Activated CD4-positive, alpha-beta memory T cell treated with anti-CD3 and anti-CD28 coated beads, Interleukin-2, amount 10 ng/mL, durations not matched to agents 7 days and 5 days (primary cell): ENCODE measurements at regions not wholly inside any gene's neighbourhood (a gene's known extent, or its start where the extent isn't known, plus 50 kb on each side); places are given as distances from the start of the nearest gene placed in this dataset.

ENCODE experiments used
- CTCF ChIA-PET: fragments of 350-600 bp; sonication (Branson Sonifier 250); formaldehyde crosslinking; loops from one replicate; lab custom pipeline; 2021; ENCODE audit warnings: antibody characterized with exemption, inconsistent platforms; lab: Charles Lee
- POLR2A ChIA-PET: fragments of 350-600 bp; sonication (Branson Sonifier 250); formaldehyde crosslinking; loops from one replicate; lab custom pipeline; 2021; ENCODE audit warnings: antibody characterized with exemption; lab: Charles Lee
- DNase-seq: peaks from one replicate; pipeline ENCODE4 v3.0.0-alpha.2; 2020
- H3K27ac Mint-ChIP-seq: one replicate; pipeline ENCODE4 v1.8.0; 2021; ENCODE audit warnings: mild to moderate bottlenecking, mixed read lengths
- H3K27me3 Mint-ChIP-seq: one replicate; pipeline ENCODE4 v1.8.0; 2021; ENCODE audit warnings: mixed read lengths
- H3K36me3 Mint-ChIP-seq: one replicate; pipeline ENCODE4 v1.8.0; 2021; ENCODE audit warnings: low read depth, mixed read lengths
- H3K4me1 Mint-ChIP-seq: one replicate; pipeline ENCODE4 v1.8.0; 2021; ENCODE audit warnings: mixed read lengths
- H3K4me3 Mint-ChIP-seq: one replicate; pipeline ENCODE4 v1.8.0; 2021; ENCODE audit warnings: mild to moderate bottlenecking, mixed read lengths
- H3K9me3 Mint-ChIP-seq: one replicate; pipeline ENCODE4 v1.8.0; 2021; ENCODE audit warnings: mixed read lengths

DNA sequence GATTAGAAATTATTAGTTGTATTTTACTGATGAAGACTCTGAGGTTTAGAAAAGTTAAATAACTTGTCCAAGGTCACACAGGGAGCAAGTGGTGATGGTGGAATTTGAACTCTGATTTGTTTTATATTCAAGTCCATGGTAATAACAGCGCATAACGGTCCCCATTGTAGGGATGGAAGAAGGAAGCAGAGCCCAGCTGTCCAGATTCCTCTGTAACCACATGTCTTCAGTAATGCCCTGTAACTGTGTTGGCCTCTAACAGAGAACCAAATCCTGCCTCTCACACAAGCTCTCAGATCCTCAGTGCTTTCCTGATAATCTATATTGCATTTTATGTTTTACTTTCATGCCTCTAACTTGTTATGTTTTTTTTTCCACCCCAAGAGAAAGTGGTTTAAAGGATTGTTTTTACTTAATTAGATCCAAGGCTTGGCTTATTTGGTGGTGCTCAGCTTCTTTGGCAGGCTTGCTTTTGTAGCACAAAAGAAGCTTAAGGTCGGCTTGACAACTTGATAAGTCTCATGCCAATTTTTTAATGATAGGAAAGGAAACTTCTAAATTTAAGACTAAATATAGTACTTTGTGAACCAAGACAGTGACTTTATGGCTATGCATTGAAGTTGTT lies 105.1 kb upstream of the SEL1L start:
- H3K27me3 Mint-ChIP-seq: no peaks in the 10 kb centered on the region
- H3K27ac Mint-ChIP-seq: no peak overlapping the region
- DNase-seq: no peak
- no peaks in the 10 kb centered on the region for H3K4me1 Mint-ChIP-seq
- H3K4me3 Mint-ChIP-seq: no peak overlapping the region
- H3K36me3 Mint-ChIP-seq: no peaks in the 10 kb centered on the region
- no peaks in the 10 kb centered on the region for H3K9me3 Mint-ChIP-seq
- POLR2A ChIA-PET: no interaction called here
- CTCF ChIA-PET: no interaction called here

DNA sequence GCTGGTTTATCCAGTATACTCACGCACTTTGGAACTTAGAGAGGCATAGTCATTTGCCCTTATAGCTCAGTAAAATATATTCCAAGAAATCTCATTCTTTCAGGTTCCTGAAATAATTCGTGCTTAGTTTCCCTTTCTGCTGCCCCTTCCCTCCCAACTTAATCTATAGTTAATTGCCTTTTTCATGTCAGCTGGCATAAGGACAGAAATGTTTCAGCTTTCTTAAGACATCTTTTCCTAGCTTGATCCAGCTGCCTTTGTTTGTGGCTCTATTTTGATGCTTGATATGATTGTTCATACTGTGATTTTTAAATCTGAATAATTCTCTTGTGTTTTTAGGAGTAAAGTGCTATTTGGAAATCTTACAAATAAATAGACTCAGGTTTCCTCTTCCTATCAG lies 120.0 kb upstream of the SEL1L start:
- no peaks in the 10 kb centered on the region for H3K36me3 Mint-ChIP-seq
- CTCF ChIA-PET: no interaction called here

DNA sequence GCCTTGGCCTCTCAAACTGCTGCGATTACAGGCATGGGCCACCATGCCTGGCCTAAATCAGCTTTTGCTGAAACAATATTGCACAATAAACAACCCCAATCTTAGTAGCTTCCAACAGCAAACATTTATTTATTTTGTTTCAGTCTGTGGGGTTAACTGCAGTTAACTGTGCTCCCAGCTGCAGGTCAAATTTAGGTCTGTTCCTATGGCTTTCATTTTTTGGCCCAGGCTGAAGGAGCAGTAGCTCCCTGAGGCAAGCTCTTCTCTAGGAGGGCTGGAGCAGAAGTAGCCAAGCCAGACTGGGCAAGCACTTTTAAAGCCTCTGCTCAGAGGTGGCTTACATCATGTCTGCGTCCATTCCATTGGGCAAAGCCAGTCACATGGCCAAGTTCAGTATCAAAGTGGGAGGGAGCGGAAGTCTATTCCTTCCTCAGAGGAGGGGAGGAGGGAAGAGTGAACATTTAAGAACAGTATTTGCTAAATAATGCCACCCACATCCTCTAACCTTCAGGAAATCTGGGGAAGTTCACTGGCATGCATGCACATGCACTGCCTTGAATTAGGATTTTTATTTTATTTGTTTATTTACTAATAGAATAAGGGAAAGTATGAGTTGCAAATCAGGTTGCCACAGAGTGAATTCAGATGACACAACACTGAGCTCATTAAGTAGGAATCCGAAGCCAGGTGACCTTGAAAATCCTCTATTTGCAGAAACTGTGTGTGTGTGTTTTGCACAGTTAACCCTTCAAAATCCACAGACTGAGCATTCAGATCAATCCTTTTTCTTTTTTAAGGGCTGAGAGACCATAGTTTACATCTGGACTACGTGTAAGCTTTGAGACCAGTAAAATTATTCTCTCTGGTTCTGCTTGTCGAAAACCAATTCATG lies 122.0 kb upstream of the SEL1L start:
- no peak overlapping the region for H3K27ac Mint-ChIP-seq
- POLR2A ChIA-PET: no interaction called here
- peaks cover 2% of the 10 kb centered on the region for H3K27me3 Mint-ChIP-seq
- no peak for DNase-seq
- no peak overlapping the region for H3K4me3 Mint-ChIP-seq
- no peaks in the 10 kb centered on the region for H3K4me1 Mint-ChIP-seq
- no peaks in the 10 kb centered on the region for H3K36me3 Mint-ChIP-seq
- H3K9me3 Mint-ChIP-seq: peaks cover 3% of the 10 kb centered on the region
- CTCF ChIA-PET: no interaction called here

More for the DNA sequence above, 120.0 kb upstream of the SEL1L start:
- POLR2A ChIA-PET: no interaction called here
- Mint-ChIP-seq H3K4me1 (no peaks in the 10 kb centered on the region), H3K27me3 (peaks cover 2% of the 10 kb centered on the region), H3K27ac (no peak overlapping the region), H3K4me3 (no peak overlapping the region), H3K9me3 (peaks cover 5% of the 10 kb centered on the region)
- no peak for DNase-seq

DNA sequence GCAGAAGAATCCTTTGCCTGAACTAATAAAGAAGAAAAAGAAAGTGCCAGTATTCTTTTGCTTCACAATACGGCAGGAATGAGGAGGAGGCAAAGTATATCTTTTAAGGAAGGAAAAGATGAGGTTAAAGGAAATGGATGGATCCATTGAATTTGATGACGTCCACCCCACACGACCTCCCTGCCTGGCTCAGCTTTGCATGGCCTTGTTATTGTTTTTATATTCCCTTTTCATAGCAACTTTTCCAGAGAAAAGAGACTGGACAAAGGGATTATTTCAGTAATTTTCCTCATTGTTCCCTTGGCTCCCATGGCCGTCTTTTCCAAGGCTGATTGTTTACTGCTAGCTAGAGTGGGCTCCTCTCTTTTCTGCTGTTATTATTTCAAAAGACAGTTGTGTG lies 123.2 kb upstream of the SEL1L start:
- Mint-ChIP-seq H3K4me3 (no peak overlapping the region), H3K27me3 (peaks cover 2% of the 10 kb centered on the region), H3K36me3 (no peaks in the 10 kb centered on the region), H3K9me3 (peaks cover 3% of the 10 kb centered on the region), H3K27ac (no peak overlapping the region), H3K4me1 (no peaks in the 10 kb centered on the region)
- ChIA-PET POLR2A (no interaction called here), CTCF (no interaction called here)
- no peak for DNase-seq

DNA sequence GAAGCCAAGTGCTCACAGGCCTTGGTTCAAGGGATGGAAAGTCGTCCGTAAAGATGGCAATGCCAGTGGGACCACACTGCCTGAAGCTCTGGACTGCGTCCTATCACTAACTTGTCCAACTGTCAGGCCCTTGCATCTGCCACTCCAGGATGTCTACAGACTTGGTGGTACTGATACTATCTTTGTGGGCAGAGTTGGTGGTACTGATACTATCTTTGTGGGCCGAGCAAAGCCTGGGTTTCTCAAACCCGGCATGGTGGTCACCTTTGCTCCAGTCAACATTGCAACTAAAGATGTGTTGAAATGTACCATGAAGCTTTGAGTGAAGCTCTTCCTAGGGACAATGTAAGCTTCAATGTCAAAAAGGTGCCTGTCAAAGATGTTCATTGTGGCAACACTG lies 128.4 kb upstream of the SEL1L start:
- Mint-ChIP-seq H3K4me3 (no peak overlapping the region), H3K27me3 (no peaks in the 10 kb centered on the region), H3K4me1 (no peaks in the 10 kb centered on the region), H3K9me3 (no peaks in the 10 kb centered on the region), H3K27ac (no peak overlapping the region), H3K36me3 (no peaks in the 10 kb centered on the region)
- no peak for DNase-seq
- ChIA-PET POLR2A (no interaction called here), CTCF (interaction anchor here (0.6 kb wide), 1 partner anchor 157 kb away, joined by 3 read pairs; no protein-coding TSS in a partner anchor)

DNA sequence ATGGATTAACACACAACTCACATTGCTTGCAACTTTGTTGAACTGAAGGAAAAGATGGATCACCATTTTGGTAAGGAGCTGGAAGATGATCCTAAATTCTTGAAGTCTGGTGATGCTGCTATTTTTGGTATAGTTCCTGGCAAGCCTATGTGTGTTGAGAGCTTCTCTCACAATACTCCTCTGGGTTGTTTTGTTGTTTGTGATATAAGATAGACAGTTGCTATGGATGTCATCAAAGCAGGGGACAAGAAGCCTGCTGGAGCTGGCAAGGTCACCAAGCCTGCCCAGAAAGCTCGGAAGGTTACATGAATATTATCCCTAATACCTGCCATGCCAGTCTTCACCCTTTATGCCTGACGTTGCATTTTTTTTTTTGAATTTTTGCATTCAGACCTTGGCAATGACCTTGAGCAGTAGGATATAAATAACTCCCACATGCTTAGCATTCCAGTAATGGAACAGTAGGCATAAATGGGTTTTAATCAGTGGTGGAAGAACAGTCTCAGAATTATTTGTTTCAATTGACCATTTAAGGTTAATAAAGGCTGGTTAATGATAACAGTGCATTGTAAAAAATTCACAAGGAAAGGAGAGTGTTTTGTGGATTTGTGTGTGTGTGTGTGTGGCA lies 129.0 kb upstream of the SEL1L start:
- no peak for DNase-seq
- Mint-ChIP-seq H3K4me1 (no peaks in the 10 kb centered on the region), H3K27me3 (no peaks in the 10 kb centered on the region), H3K4me3 (no peak overlapping the region), H3K27ac (no peak overlapping the region), H3K9me3 (peaks cover 2% of the 10 kb centered on the region), H3K36me3 (no peaks in the 10 kb centered on the region)
- POLR2A ChIA-PET: no interaction called here
- CTCF ChIA-PET: interaction anchor here (0.6 kb wide), 1 partner anchor 156 kb away, joined by 3 read pairs; no protein-coding TSS in a partner anchor

DNA sequence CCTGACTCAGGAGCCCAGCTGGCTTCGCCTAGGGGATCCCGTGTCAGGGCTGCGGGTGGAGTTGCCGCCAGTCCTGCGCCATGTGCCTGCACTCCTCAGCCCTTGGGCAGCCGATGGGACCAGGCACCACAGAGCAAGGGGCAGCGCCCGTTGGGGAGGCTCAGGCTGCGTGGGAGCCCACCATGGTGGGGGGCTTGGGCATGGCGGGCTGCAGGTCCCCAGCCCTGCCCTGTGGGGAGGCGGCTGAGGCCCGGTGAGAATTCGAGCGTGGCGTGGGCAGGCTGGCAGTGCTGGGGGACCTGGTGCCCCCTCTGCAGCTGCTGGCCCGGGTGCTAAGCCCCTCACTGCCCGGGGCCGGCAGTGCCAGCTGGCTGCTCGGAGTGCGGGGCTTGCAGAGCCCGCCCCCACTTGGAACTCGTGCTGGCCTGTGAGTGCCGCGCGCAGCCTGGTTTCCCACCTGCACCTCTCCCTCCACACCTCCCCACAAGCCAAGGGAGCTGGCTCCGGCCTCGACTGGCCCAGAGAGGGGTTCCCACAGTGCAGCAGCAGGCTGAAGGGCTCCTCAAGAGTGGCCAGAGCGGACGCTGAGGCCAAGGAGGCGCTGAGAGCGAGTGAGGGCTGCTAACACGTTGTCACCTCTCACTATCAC lies 135.1 kb upstream of the SEL1L start:
- Mint-ChIP-seq H3K36me3 (no peaks in the 10 kb centered on the region), H3K4me3 (no peak overlapping the region), H3K4me1 (no peaks in the 10 kb centered on the region), H3K27ac (no peak overlapping the region), H3K27me3 (no peaks in the 10 kb centered on the region), H3K9me3 (peaks cover 2% of the 10 kb centered on the region)
- DNase-seq: no peak
- ChIA-PET POLR2A (no interaction called here), CTCF (no interaction called here)

DNA sequence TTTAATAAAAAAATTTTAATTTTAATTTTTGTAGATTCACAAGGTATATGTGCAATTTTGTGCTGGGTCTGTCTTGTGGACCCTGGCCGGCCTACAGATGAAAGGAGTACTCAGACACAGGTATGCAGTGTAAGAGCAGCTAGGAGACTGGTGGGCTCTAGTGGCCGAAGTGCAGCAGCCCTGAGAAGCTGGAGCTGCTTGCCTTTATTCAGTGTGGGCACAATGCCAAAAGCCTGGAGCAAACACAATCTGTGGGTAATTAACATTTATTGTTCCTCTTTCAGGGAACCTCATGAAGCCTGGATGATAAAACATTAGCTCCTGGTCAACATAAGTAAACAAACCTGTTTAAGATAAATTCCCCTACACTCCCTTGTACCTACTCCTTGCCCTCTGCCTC lies 135.7 kb upstream of the SEL1L start:
- Mint-ChIP-seq H3K4me1 (no peaks in the 10 kb centered on the region), H3K4me3 (no peak overlapping the region), H3K9me3 (peaks cover 2% of the 10 kb centered on the region), H3K27ac (no peak overlapping the region), H3K36me3 (no peaks in the 10 kb centered on the region), H3K27me3 (no peaks in the 10 kb centered on the region)
- CTCF ChIA-PET: no interaction called here
- no peak for DNase-seq
- POLR2A ChIA-PET: no interaction called here

DNA sequence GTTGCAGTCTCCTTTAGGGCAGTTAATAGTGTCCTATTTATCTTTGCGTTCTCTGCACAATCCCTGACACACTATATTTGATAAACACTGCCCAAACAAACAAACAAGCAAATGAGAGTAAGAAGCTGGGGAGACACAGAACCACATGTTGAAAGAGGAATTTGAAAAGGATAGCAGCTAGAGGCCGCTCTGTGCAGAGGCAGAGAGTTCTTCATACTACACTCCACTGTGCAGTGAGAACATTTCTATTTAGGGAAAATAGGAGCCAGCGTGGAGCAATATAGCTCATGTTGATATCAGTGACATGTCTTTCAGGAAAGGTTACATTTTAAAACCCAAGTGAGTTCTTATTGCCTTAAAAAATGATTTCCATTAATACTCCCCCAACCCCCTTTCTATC lies 140.3 kb upstream of the SEL1L start:
- Mint-ChIP-seq H3K36me3 (no peaks in the 10 kb centered on the region), H3K27ac (no peak overlapping the region), H3K4me3 (no peak overlapping the region), H3K9me3 (no peaks in the 10 kb centered on the region), H3K4me1 (no peaks in the 10 kb centered on the region), H3K27me3 (no peaks in the 10 kb centered on the region)
- DNase-seq: no peak
- ChIA-PET POLR2A (no interaction called here), CTCF (no interaction called here)

DNA sequence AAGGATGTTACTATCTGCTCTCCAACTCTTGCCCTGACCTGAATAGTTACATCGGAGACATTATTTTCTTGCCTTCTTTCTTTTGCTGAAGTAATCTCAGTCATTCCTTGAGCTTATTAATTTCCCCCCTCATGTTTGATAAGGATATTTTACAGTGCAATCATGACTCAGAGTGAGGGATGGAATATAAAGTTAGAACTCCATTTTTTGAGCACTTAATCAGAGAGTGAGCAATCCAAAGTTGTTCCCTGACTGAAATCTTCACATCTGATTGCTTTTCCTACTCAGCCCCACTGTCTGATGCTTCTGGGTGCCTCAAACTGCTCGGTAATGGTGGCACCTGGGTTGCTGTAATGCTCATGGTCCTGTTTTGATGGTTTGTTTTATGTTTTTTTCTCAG lies 142.7 kb upstream of the SEL1L start:
- H3K36me3 Mint-ChIP-seq: no peaks in the 10 kb centered on the region
- no peaks in the 10 kb centered on the region for H3K4me1 Mint-ChIP-seq
- H3K27ac Mint-ChIP-seq: no peak overlapping the region
- ChIA-PET POLR2A (no interaction called here), CTCF (no interaction called here)
- DNase-seq: no peak
- H3K27me3 Mint-ChIP-seq: peaks cover 2% of the 10 kb centered on the region
- no peaks in the 10 kb centered on the region for H3K9me3 Mint-ChIP-seq
- H3K4me3 Mint-ChIP-seq: no peak overlapping the region

DNA sequence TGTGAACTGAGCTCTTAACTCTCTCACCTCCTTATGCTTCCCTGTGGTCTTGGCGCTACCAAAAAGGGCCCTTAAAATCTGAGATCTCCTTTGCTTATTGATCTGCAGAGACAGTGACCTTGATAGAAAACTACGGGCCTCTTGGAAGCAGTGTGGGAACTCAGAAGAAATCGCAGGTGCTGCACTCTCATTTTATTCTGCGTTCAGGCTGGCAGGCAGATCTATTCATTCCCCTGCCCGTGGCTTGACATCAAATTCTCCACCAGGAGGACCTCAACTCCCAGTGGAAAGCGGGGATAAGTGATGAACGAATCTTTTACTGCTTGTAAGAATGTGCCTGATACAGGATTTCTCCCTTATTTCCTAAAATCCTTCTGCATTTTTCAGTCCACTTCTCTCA lies 143.2 kb upstream of the SEL1L start:
- H3K27me3 Mint-ChIP-seq: peaks cover 2% of the 10 kb centered on the region
- no peak overlapping the region for H3K27ac Mint-ChIP-seq
- ChIA-PET CTCF (no interaction called here), POLR2A (no interaction called here)
- DNase-seq: no peak
- H3K9me3 Mint-ChIP-seq: no peaks in the 10 kb centered on the region
- H3K4me1 Mint-ChIP-seq: no peaks in the 10 kb centered on the region
- no peak overlapping the region for H3K4me3 Mint-ChIP-seq
- H3K36me3 Mint-ChIP-seq: no peaks in the 10 kb centered on the region

DNA sequence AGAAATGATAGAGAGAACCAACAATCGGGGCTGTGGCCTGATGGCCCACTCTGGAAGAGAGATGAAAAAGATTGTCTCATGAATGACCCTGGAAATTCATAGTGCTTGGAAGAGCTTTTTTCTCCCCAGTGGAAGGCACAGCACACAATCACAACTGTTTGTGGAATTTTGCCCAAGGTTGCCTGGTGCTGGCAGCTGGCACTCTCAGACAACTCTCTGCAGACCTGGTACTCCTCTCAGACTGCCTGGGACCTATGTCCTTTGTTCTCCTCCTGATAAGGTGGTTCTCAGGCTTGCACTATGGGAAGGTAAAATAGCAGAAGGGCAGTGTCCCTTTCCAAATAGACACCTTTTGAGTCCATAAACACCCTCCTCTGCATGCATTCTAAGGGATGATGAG lies 144.1 kb upstream of the SEL1L start:
- no peaks in the 10 kb centered on the region for H3K9me3 Mint-ChIP-seq
- H3K36me3 Mint-ChIP-seq: no peaks in the 10 kb centered on the region
- ChIA-PET POLR2A (no interaction called here), CTCF (no interaction called here)
- H3K4me3 Mint-ChIP-seq: no peak overlapping the region
- no peak overlapping the region for H3K27ac Mint-ChIP-seq
- H3K27me3 Mint-ChIP-seq: peaks cover 2% of the 10 kb centered on the region
- no peak for DNase-seq
- no peaks in the 10 kb centered on the region for H3K4me1 Mint-ChIP-seq

DNA sequence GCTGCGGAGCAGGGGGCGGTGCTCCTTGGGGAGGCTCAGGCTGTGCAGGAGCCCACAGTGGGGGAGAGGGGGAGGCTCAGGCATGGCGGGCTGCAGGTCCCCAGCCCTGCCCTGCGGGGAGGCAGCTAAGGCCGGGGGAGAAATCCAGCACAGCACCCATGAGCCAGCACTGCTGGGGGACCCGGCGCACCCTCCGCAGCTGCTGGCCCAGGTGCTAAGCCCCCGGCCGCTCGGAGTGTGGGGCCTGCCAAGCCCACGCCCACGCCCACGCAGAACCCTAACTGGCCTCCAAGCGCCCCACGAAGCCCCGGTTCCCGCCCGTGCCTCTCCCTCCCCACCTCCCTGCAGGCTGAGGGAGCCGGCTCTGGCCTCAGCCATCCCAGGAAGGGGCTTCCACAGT lies 145.6 kb upstream of the SEL1L start:
- H3K4me1 Mint-ChIP-seq: no peaks in the 10 kb centered on the region
- H3K27me3 Mint-ChIP-seq: peaks cover 2% of the 10 kb centered on the region
- POLR2A ChIA-PET: no interaction called here
- no peak for DNase-seq
- H3K4me3 Mint-ChIP-seq: no peak overlapping the region
- no peak overlapping the region for H3K27ac Mint-ChIP-seq
- H3K36me3 Mint-ChIP-seq: no peaks in the 10 kb centered on the region
- CTCF ChIA-PET: no interaction called here
- no peaks in the 10 kb centered on the region for H3K9me3 Mint-ChIP-seq
